Urothelium cell line (cell line): ENCODE measurements at regions not wholly inside any gene's neighbourhood (a gene's known extent, or its start where the extent isn't known, plus 50 kb on each side); places are given as distances from the start of the nearest gene placed in this dataset.

ENCODE experiments used
- DNase-seq: peaks from one replicate; pipeline ENCODE4 v3.0.0; 2011; ENCODE audit warnings: low spot score, mixed read lengths
- FAIRE-seq: peaks from 2 replicates; lab custom pipeline; 2011; peaks lifted over from hg19 to GRCh38; lab: Jason Lieb, UNC

- DNase-seq (no peak), FAIRE-seq (no peak)
Observed at GRCh38 chr6:165805636-165806035, 142.6 kb upstream of the PDE10A start.

GRCh38 chr6:165805067-165805555, 142.1 kb upstream of the PDE10A start:
- DNase-seq (no peak), FAIRE-seq (no peak)

GRCh38 chr6:165804331-165805066, 141.5 kb upstream of the PDE10A start:
- DNase-seq (peak; percentile 20), FAIRE-seq (no peak)

- DNase-seq (no peak), FAIRE-seq (no peak)
Observed at GRCh38 chr6:165800337-165800736, 137.3 kb upstream of the PDE10A start.

- FAIRE-seq (no peak), DNase-seq (no peak)
Observed at GRCh38 chr6:165799391-165800153, 136.5 kb upstream of the PDE10A start.

GRCh38 chr6:165798991-165799390, 135.9 kb upstream of the PDE10A start:
- DNase-seq (no peak), FAIRE-seq (no peak)

GRCh38 chr6:165794179-165794601, 131.1 kb upstream of the PDE10A start:
- FAIRE-seq: peak; percentile 94
- DNase-seq: no peak

- FAIRE-seq (no peak), DNase-seq (no peak)
Observed at GRCh38 chr6:165793287-165793825, 130.3 kb upstream of the PDE10A start.

- FAIRE-seq (no peak), DNase-seq (no peak)
Observed at GRCh38 chr6:165791876-165792437, 128.9 kb upstream of the PDE10A start.

GRCh38 chr6:165791306-165791705, 128.3 kb upstream of the PDE10A start:
- no peak for FAIRE-seq
- no peak for DNase-seq

- DNase-seq (no peak), FAIRE-seq (no peak)
Observed at GRCh38 chr6:165782812-165783211, 119.8 kb upstream of the PDE10A start.

GRCh38 chr6:165782134-165782533, 119.1 kb upstream of the PDE10A start:
- no peak for FAIRE-seq

GRCh38 chr6:165777680-165778079, 114.6 kb upstream of the PDE10A start:
- FAIRE-seq: no peak

More at GRCh38 chr6:165782134-165782533, 119.1 kb upstream of the PDE10A start:
- no peak for DNase-seq

GRCh38 chr6:165776691-165777090, 113.7 kb upstream of the PDE10A start:
- no peak for DNase-seq
- FAIRE-seq: no peak

More at GRCh38 chr6:165777680-165778079, 114.6 kb upstream of the PDE10A start:
- DNase-seq: no peak

GRCh38 chr6:165775721-165776120, 112.7 kb upstream of the PDE10A start:
- no peak for FAIRE-seq
- no peak for DNase-seq

GRCh38 chr6:165774903-165775601, 112.0 kb upstream of the PDE10A start:
- FAIRE-seq: no peak
- DNase-seq: peak; percentile 9

GRCh38 chr6:165770397-165771082, 107.5 kb upstream of the PDE10A start:
- FAIRE-seq (no peak), DNase-seq (no peak)

GRCh38 chr6:165769884-165770283, 106.8 kb upstream of the PDE10A start:
- DNase-seq (no peak), FAIRE-seq (no peak)

GRCh38 chr6:165769401-165769800, 106.4 kb upstream of the PDE10A start:
- DNase-seq (no peak), FAIRE-seq (no peak)

GRCh38 chr6:165768961-165769360, 105.9 kb upstream of the PDE10A start:
- FAIRE-seq: no peak

More at GRCh38 chr6:165768961-165769360, 105.9 kb upstream of the PDE10A start:
- DNase-seq: no peak
